ENCODE measurements at regions not wholly inside any gene's neighbourhood (a gene's known extent, or its start where the extent isn't known, plus 50 kb on each side); places are given as distances from the start of the nearest gene placed in this dataset.

DNA sequence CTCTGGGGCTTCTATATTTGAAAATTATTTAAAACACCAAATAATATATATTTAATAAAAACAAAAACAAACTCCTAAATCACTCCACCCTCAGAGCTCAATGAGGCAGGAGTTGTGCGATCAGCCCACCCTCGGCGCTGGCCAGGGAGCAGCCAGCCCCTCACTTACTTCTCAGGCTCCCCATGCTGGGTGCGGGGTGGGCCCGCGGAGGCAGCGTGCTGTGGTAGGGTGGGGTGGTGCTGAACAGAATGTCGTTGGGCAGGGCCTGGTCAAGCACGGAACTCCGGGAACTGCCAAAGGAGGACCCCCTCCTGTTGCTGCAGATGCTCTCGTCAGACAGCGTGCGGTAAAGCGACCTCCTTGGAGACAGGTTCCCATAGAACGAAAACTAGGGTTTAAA is 204.5 kb downstream of the SIPA1L2 start:
- no peak for DNase-seq
- TF ChIP-seq, protein P1, sequence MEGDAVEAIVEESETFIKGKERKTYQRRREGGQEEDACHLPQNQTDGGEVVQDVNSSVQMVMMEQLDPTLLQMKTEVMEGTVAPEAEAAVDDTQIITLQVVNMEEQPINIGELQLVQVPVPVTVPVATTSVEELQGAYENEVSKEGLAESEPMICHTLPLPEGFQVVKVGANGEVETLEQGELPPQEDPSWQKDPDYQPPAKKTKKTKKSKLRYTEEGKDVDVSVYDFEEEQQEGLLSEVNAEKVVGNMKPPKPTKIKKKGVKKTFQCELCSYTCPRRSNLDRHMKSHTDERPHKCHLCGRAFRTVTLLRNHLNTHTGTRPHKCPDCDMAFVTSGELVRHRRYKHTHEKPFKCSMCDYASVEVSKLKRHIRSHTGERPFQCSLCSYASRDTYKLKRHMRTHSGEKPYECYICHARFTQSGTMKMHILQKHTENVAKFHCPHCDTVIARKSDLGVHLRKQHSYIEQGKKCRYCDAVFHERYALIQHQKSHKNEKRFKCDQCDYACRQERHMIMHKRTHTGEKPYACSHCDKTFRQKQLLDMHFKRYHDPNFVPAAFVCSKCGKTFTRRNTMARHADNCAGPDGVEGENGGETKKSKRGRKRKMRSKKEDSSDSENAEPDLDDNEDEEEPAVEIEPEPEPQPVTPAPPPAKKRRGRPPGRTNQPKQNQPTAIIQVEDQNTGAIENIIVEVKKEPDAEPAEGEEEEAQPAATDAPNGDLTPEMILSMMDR (IDR thresholded peaks at IDR 0.05; ENCODE audit: low read depth, low read length, missing control alignments) = no peak
- Histone ChIP-seq H3K27me3 (replicated peaks) (no peaks in the 10 kb centered on the region), H3K4me3 (ENCODE audit: low read depth, low read length) (no peak overlapping the region), H3K36me3 (replicated peaks) (no peaks in the 10 kb centered on the region), H3K27ac (no peak overlapping the region)
- in situ Hi-C loops (cut with HindIII; ENCODE audit: low pct_ligation_motif_present, low sequenced_read_pairs) = no loop called here

DNA sequence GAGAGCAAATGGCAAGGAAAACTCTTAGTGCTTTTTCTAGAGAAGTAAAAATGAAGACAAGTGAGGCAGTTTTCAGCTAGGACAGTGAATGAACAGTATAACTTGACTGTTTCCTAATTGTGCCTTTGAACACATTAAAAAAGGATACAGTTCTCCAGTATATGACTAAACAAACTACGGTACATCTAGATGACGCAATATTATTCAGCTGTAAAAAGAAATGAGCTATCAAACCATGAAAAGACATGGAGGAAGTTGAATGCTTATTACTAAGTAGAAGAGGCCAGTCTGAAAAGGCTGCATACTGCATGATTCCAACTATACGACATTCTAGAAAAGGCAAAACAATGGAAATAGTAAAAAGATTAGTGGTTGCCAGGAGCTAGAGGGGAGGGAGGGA is 206.3 kb downstream of the SIPA1L2 start:
- no peak overlapping the region for H3K27ac ChIP-seq
- DNase-seq = no peak
- no peaks in the 10 kb centered on the region for H3K36me3 ChIP-seq (replicated peaks)
- in situ Hi-C loops (cut with HindIII; ENCODE audit: low pct_ligation_motif_present, low sequenced_read_pairs) = no loop called here
- TF ChIP-seq, protein P1 (IDR thresholded peaks at IDR 0.05; ENCODE audit: low read depth, low read length, missing control alignments) = no peak
- H3K27me3 ChIP-seq (replicated peaks) = no peaks in the 10 kb centered on the region
- H3K4me3 ChIP-seq (ENCODE audit: low read depth, low read length) = no peak overlapping the region

DNA sequence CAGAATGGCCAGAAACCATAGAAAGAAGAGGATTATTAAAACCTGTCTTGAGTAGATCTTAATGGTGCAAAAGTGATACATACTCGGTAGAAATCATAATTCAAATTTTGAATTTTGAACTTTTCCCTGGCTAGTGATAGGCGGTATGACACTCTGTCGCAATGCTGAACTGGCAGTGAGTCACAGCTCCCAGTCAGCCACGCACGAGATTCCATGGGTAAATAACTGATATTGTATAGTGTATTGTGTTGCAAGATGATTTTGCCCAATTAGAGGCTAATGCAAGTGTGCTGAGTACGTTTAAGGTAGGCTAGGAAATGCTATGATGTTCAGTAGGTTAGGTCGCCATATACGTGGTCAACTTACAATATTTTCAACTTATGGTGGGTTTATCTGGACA is 207.0 kb downstream of the SIPA1L2 start:
- Histone ChIP-seq H3K4me3 (ENCODE audit: low read depth, low read length) (no peak overlapping the region), H3K27ac (no peak overlapping the region), H3K27me3 (replicated peaks) (no peaks in the 10 kb centered on the region), H3K36me3 (replicated peaks) (no peaks in the 10 kb centered on the region)
- DNase-seq = no peak
- in situ Hi-C loops (cut with HindIII; ENCODE audit: low pct_ligation_motif_present, low sequenced_read_pairs) = no loop called here
- TF ChIP-seq, protein P1 (IDR thresholded peaks at IDR 0.05; ENCODE audit: low read depth, low read length, missing control alignments) = no peak

DNA sequence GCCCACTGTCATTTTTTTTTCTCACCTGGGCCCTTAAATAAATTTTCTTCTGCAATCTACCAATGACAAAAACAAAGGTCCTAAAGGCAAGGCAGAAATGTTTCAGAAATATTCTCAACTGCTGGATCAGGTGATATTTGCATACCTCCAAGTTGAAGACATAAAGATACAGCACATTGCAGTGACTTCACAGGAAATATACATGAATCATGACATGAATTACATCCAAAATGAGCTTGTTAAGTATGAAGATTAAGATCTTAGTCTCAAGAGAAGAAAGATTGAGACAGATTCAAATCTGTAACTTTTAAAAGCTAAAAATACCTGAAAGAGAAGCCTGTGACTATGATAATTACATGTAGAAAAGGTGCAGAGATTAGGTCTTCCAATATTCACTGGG is 207.8 kb downstream of the SIPA1L2 start:
- no peaks in the 10 kb centered on the region for H3K36me3 ChIP-seq (replicated peaks)
- H3K27ac ChIP-seq = no peak overlapping the region
- no peaks in the 10 kb centered on the region for H3K27me3 ChIP-seq (replicated peaks)
- H3K4me3 ChIP-seq (ENCODE audit: low read depth, low read length) = no peak overlapping the region
- TF ChIP-seq, protein P1 (IDR thresholded peaks at IDR 0.05; ENCODE audit: low read depth, low read length, missing control alignments) = no peak
- DNase-seq = no peak
- in situ Hi-C loops (cut with HindIII; ENCODE audit: low pct_ligation_motif_present, low sequenced_read_pairs) = no loop called here

DNA sequence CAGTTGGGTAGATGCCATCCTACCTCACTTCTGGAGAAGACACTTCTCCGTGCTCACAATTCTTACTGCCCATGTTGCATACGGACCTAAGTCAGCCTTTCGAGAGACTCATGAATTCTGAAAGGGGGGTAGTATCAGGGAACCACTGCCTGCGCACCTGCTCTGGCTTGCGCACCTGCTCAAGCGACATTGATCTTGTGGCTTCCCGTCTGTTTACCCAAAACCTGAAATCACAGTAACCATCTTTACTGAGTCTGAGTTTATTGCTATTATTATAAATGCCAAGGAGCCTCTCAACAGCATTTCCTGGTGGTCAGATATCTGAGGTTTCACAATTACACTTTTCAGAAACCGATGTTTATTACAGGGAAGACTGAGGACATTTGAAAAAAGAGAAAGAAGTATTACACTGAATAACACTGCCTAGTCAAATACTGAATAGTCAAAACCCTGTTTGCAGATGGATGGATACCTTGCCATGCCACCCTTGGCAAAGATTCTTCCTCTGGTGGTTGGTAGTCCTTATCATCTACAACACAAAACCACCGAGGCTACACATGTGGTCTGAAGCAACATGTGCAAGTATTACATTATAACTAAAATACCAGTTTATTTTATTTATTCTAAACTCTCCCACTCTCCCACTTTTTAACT is 208.7 kb downstream of the SIPA1L2 start:
- Histone ChIP-seq H3K4me3 (ENCODE audit: low read depth, low read length) (no peak overlapping the region), H3K36me3 (replicated peaks) (no peaks in the 10 kb centered on the region), H3K27ac (no peak overlapping the region), H3K27me3 (replicated peaks) (no peaks in the 10 kb centered on the region)
- in situ Hi-C loops (cut with HindIII; ENCODE audit: low pct_ligation_motif_present, low sequenced_read_pairs) = no loop called here
- DNase-seq = no peak
- TF ChIP-seq, protein P1 (IDR thresholded peaks at IDR 0.05; ENCODE audit: low read depth, low read length, missing control alignments) = no peak

DNA sequence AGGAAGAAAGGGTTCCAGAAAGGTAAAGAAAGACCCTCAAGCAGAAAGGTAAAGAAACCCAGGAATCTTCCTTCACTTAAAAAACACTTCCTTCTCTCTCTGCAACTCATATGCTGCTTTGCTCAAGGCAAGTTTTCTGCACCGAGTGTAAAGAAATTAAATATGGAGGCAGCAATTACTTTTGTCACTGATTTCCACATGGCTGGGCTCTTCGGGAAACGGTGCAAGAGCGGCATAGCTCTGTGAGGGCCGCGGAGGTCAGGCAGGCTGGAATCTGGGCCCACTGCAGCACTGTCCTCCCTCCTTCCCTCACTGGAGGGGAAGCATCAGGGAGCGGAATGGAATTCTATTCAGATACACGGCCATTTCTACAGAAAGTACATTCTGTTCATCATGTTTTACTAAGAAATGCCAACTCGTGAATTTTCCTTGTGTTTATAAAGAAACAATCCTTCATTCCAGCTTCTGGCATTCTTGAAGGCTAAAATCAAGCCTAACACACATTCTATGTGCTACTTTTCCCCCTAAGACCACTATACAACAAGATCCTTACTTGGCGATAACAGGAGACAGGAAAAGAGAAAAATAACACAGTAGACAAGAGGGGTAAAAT is 212.2 kb downstream of the SIPA1L2 start:
- Histone ChIP-seq H3K36me3 (replicated peaks) (no peaks in the 10 kb centered on the region), H3K27me3 (replicated peaks) (no peaks in the 10 kb centered on the region), H3K27ac (no peak overlapping the region), H3K4me3 (ENCODE audit: low read depth, low read length) (no peak overlapping the region)
- no peak for DNase-seq
- in situ Hi-C loops (cut with HindIII; ENCODE audit: low pct_ligation_motif_present, low sequenced_read_pairs) = no loop called here
- TF ChIP-seq, protein P1 (IDR thresholded peaks at IDR 0.05; ENCODE audit: low read depth, low read length, missing control alignments) = no peak
